Pancreas (tissue), 10 donors: ENCODE measurements at regions not wholly inside any gene's neighbourhood (a gene's known extent, or its start where the extent isn't known, plus 50 kb on each side); places are given as distances from the start of the nearest gene placed in this dataset.

ENCODE experiments used
- ATAC-seq, 4 donors: fragments of 200-7000 bp; cut with Tn5 transposase; one replicate each; pipeline versions ENCODE4 v1.8.0 to v1.9.1; 2020; ENCODE audit warnings: mild to moderate bottlenecking in 4 of 4, moderate library complexity in 4 of 4
- DNase-seq, 6 donors: peaks; one replicate each; pipeline ENCODE4 v3.0.0-alpha.2; 2020
- FAIRE-seq: peaks from 2 replicates; lab custom pipeline; 2012; peaks lifted over from hg19 to GRCh38; lab: Jason Lieb, UNC
- H3K27ac ChIP-seq, 4 donors: fragments of 200-600 bp; sonication (generic); 1 replicate in 3 of 4; 2 replicates in 1 of 4; pipeline versions ENCODE4 v1.5.0 to v1.8.0; 2020
- H3K27me3 ChIP-seq, 4 donors: fragments of 200-600 bp; one replicate each; pipeline ENCODE4 v1.8.0; 2021
- H3K36me3 ChIP-seq, 3 donors: fragments of 200-600 bp; sonication (generic) in 1 of 3; one replicate each; pipeline versions ENCODE4 v1.5.0 to v1.8.0; 2020 to 2021
- H3K4me1 ChIP-seq, 3 donors: fragments of 200-600 bp; one replicate each; pipeline ENCODE4 v1.8.0; 2021
- H3K4me3 ChIP-seq, 4 donors: fragments of 200-600 bp; sonication (generic) in 2 of 4; one replicate each; pipeline versions ENCODE4 v1.5.0 to v1.8.0; 2020 to 2021
- H3K9me3 ChIP-seq, 4 donors: fragments of 200-600 bp; one replicate each; pipeline ENCODE4 v1.8.0; 2021
- CTCF ChIP-seq, 4 donors: fragments of 200-600 bp; sonication (generic) in 3 of 4; IDR thresholded peaks; one replicate each; pipeline versions ENCODE4 v1.5.0 to v1.8.0; 2021; ENCODE audit warnings: antibody characterized with exemption in 4 of 4
- WGBS, 2 donors: extraction: QIAGEN DNeasy Blood & Tissue Kit; methylation state at CpG; one replicate each; pipeline ENCODE4 v1.1.7; 2013; 5-methylcytosine and 5-hydroxymethylcytosine counted together
- intact Hi-C, 3 donors: fragments of 100-400 bp; cut with DNase I; formaldehyde crosslinking; loops; one replicate each; pipeline versions ENCODE4 v1.11.1 to v1.14.2; 2022
- donor health status: healthy with polysubstance abuse.
- donor health status: DM: no; HTN: no; CAD: no; lungs with moderate emphysema.
- donor health status: DM: no; HTN: no; CAD: no.
- donor health status: control.
- donor health status: control.
- donor health status: Bipolar disorder and iron deficiency.
- donor health status: DM: yes; HTN: yes; CAD: no.
- donor health status: DM: no; HTN: no; CAD: no.
- donor health status: DM: no; HTN: no; CAD: no.
- donor health status: DM: yes; HTN: yes; CAD: no.

GRCh38 chr4:23942471-23942870, 52.6 kb upstream of the PPARGC1A start:
- WGBS, 2 donors, result 66 to 80% methylated on average over 1 of the region's 1 CpG
- FAIRE-seq (no peak), DNase-seq (no peak), ATAC-seq (no peak)
- H3K9me3 ChIP-seq, result no peaks in the 10 kb centered on the region
- no peak overlapping the region for H3K27ac ChIP-seq
- no peak overlapping the region for H3K4me3 ChIP-seq
- no peaks in the 10 kb centered on the region for H3K4me1 ChIP-seq
- no peaks in the 10 kb centered on the region for H3K27me3 ChIP-seq
- H3K36me3 ChIP-seq, result no peaks in the 10 kb centered on the region
- intact Hi-C loops, result no loop called here
- no peak for TF ChIP-seq CTCF (IDR thresholded peaks at IDR 0.05)
